GM21529 (cell line): ENCODE measurements at regions not wholly inside any gene's neighbourhood (a gene's known extent, or its start where the extent isn't known, plus 50 kb on each side); places are given as distances from the start of the nearest gene placed in this dataset.

Experiments used
- ATAC-seq: cut with Tn5 transposase; IDR thresholded peaks from one replicate; pipeline ENCODE4 v1.9.1; 2021; ENCODE audit not compliant: unreplicated experiment

DNA sequence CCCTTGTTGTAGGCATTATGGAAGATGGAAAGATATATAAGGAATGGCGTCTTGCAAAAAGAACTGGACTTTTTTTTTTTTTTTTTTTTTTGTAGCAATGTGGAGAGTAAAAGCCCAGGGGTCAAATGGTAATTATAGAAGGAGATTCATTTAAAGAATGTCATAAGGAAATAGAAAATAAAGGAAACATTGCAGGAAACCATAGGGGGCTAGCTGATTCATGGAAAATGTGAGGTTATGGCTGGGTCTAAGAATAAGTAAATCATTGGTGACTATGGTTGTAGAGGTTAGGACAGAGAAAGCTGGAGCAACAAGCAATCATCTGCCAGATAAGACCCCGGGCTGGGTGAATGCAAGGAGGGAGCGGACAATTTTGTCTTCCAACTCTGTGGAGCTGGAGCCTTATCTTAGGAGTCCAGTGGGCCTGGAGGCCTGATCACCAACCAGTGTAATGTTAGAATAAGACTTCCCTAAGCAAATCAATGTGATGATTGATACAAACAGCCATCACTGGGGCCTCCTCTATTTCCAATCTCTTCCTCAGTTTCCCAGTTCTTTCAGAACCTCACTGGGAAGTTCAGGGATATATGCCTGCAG, 201.2 kb upstream of the TNP1 start:
- ATAC-seq = no peak

DNA sequence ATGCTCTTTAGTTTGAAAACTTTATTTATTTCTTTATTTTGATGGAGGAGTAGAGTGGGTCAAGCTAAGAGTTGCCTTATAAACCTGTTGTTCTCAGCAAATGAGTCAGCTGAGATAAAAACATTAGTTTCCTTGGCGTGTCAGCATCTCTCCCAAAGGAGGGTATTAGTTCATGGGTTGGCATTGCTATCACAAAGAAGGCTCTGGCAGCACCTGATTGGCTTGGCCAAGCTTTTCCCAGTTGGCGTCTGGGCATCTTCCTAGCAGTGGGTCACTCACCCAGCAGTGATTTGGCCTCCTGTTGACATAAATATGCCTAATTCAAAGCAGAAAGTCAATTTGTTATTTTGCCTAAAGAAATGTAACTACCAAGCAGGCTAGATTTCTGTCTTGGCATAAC, 200.7 kb upstream of the TNP1 start:
- no peak for ATAC-seq

DNA sequence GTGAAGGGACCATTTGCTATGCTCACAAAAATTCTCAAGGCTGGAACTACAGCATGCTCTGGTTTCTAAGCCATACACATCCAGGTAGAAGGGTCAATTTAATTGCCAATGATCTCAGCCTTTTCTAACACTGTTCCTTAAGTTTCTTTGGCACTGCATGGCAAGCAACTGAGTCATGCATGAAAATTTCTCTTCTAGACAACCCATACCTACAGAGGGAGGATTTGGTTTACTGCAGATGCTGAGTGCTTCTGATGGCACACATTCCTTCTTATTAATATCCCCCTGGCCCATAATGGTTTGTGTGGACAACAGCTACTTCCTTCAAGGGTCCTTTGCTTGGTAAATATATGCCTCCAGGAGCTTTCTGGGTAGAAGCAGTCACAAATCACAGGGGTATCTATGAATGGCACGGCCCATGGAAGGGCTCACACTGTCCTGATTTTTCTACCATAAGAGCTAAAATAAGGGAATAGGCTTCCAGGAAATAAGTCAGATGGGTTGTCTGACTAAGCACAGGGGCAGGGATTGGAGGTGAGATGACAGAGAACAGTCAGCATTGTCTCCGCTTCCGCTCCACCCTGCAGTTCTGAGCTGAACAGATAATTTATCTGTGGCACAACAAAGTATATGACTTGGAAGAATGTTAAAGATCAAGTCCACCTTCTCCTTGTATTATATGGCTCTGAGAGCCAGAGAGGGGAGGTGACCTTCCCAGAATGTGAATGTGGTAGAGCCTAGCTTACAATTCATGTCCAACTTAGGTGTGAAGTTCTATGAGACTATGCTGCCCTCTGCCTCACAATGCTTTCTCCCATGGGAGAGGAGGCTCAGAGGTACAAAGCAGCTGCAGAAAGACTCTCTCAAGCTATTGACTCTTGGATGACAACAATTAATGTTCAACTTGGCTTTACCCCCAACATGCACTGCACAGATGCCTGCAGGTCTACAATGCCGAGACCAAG, 199.2 kb upstream of the TNP1 start:
- no peak for ATAC-seq

DNA sequence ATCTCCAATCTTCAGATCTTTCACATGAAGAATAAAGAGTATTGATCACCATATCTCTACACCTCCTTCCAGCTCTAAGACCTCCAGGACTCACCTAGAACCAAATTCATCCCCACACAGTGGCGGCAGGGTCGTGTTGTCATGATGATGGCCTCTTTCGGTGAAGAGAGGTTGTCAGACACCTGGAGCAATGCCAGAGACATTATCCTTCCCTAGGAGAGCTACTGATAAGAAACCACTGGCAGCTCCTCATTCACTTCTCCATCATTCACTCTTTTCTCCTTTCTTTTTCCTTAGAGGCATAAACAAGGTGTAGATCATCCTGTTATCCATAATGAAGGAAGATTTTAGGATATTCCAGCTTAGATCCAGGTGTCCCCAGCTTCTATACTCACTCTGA, 197.9 kb upstream of the TNP1 start:
- no peak for ATAC-seq

DNA sequence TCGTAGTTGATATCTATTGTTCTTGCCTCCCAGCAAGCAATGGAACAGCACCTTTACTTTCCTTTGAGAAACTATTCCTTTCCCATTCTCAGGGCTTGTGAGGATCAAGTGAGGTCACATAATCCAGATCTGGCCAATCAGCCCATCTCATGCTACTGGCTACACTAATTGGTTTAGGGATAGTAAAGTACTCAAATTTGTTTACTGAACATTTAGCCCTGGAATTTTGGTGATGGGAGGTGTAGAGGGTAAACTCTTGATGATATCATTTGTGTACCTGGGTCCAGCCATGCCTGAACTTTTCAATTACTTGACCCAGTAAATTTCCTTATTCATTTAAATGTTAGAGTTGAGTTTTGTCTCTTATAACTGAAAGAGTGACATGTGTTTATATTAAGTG, 195.8 kb upstream of the TNP1 start:
- ATAC-seq = no peak

DNA sequence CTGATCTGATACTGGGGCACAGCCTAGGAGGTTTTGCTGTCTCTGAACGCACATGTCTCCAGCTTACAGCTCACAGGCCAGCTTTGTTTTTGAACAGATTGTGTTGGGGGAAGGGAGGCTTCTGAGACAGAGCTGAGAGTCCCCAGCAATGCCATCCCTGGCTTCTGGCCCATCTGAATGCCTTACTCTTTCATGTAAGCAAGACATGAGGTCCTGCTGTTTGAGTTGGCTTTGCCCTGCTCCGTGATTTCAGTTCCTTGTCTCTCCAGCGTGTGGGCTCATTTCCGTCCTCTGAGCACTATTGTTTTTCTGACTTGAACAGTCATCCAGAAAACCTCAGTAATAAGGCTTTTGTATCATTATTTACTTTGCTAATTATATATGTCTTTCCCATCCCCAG, 194.9 kb upstream of the TNP1 start:
- no peak for ATAC-seq

DNA sequence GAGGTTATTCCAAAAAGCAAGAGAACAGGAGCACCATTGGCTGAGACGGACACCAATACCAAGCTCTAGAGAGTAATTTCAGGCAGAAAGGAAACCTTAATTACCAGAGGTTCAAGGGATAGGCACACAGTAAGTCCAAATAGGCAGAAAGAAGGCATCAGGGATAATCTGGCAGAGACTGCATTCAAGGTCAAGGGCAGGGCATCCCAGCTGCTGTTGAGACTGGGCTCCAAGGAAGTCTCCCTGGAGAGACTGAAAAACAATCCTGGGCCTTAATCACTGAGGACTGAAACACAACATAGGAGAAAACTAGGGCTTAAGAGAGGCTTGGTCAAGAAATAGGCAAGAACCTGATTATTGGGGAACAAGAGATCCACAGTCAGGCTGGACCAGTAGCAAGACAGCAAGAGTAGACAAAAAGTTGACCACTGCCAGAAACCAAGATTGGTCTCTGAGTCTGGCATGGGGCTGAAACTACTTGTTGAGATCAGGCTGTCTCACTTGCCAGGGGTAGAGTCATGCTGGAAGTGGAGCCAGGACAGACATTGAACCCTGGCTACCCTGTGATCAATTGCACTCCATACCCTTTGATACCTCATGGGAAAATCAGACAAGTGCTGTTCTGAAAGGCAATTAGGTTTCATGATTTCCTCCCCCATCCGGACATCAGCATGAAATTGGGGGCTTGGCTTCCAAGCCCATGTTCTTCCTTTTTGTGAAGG, 193.2 kb upstream of the TNP1 start:
- no peak for ATAC-seq

DNA sequence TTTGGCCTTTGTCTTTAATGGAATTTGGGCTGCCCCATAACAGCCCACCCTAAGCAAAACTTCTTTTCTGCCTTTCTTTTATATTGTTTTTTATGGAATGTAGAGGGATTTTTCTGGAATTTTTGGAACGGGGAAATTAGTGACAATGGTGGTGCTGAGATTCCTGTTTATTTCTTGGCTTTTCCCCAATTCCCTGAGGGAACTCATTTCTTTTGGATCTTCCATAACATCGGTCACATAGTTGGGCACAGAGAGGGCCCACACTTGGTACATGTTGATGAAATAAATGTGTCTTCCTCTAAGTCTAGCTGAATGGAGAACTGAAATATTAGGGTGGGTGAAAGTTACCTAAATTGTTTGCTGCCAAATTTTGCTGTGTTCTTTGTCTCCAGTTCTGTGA, 191.6 kb upstream of the TNP1 start:
- ATAC-seq = no peak

DNA sequence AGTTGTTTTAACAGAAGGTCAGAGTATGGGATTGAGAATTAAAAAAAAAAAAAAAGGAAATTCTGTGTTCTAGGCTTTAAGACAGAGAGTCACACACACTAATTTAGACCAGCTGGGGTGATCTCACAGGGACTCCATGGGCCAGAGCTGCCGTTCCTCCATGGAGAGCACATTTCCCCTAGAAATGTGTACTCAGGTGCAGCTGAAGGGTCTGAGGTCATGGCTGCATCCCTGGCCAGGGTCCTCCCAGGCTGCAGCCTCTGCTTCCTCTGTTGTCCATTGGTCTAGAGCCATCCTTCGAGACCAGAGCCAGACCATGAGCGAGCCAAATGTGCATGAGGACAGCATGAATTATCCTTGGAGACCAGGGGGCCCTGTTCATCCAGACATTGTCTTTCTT, 190.1 kb upstream of the TNP1 start:
- no peak for ATAC-seq

DNA sequence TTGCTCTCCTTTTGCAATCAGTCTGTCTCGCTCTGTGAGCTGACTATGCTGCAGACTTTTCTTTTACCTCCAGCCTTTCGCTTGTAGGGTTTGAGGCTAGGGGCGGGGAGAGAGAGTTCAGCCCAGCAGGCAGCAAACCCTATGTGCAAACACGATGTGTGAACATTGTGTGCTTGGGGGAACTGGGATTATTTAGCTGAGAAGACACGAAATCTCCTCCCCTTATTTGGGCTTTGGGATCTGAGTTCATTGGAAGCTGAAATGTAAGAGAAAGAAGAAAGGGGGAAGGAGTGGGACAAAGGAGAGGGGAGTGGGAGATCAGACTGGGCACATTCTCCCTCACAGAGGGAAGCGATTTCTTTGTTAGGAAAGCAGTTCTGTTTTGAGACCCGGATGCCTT, 189.6 kb upstream of the TNP1 start:
- ATAC-seq = no peak

DNA sequence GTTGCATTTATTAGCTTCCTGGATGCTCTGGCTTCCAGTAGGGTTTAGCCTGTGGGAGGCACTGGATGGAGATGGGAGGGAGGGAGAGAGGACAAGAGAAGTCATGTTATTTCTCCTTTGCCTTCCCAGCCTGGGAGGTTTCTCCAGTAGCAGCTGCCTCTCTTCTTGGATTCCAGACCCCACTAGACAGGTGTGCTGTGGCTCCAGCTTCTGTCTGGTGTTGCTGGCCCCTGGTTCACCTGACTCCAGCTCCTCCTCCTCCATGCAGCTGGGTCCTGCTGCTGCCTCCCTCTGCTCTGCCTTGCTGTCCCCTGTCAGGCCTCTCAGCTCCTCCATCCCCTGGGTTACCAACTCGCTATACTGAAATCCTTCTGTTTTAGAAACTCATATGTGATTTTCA, 188.9 kb upstream of the TNP1 start:
- ATAC-seq = no peak

DNA sequence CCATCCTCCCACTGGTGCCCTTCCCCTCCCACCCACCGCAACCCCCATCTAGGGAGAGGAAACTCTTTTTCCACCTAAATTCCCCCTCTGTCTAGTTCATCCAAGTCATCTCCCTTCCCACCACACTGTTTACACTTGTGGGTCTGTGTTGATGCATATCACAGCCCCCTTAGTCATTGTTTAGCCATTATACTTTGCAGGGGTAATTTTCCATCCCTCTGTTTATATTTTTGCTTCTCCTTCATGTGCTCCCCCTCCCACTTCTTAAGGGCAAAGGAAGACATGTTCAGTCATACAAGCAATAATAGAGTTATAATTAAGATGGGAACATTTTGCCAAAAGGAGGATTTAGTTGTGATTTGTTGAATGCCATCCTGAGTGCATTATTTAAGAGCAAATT, 187.8 kb upstream of the TNP1 start:
- ATAC-seq = no peak

DNA sequence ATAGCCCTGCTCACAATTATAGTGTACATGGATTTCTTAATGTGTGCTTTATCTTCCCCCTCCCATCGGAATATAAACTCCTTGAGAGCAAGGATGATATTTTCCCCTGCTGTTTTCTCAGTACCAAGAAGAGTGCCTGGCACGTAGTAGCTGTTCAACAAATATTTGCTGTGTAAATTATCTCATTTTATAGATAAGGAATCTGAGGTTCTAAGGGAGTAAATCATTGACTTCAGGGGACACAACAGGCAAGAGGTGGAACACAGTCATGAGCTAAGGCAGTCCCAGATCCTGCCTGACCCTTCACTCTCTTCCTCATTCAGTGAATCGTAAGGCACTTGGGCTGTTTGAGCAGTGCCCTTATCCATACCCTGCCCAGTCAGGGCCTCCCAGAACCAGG, 187.3 kb upstream of the TNP1 start:
- no peak for ATAC-seq

DNA sequence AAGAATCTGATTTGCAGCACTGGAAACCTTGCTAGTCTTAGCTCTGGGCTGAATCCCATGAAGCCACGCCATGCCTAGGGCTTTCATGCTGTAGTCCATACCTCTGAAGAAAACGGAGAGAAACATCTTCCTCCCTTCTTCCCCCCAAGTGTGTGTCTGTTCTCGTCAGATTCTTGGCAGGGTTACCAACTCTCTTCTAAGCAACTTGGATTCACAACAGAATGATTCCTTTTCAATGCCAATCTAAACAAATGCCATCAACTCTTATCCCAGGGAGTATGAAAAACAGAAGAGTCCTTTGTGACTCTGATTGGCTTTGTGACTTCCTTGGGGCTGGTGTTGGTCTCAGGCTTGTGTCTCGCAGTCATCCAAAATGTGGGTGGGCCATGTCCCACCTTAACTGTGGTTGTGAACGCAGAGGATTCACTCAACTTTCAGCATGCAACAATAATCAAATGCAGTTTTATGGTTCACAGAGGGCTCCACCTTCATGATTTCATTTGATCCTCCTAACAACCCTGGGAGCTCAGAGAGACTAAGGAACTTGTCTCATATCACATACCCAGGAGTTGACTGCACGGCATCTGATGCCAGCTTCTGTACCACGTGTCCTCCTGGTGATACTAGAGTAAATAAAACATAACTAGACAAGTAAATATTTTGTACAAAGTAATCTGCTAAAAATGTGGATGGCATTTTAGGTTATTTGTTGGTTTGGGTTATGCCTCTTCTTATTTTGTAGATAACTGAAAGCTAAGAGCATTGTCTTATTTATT, 186.0 kb upstream of the TNP1 start:
- ATAC-seq = no peak

DNA sequence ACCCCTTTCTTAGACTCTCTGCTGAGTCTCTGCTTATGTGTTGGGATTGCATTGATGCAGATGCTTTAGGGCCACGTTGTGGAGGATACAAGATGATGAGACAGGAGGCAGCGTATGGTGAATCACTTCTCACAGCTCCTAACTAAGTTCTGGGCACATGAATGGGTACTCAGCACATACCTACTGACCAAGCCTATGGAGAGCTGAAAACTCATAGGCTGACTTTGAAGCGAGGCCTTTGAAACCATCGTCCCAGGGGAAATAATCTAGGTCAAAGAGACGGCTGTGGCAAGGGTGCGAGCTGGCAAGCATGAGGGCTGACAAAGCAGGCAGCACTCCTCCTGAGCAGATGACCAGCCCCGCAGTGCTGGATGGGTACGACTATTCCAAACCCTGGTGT, 180.2 kb upstream of the TNP1 start:
- ATAC-seq = no peak

DNA sequence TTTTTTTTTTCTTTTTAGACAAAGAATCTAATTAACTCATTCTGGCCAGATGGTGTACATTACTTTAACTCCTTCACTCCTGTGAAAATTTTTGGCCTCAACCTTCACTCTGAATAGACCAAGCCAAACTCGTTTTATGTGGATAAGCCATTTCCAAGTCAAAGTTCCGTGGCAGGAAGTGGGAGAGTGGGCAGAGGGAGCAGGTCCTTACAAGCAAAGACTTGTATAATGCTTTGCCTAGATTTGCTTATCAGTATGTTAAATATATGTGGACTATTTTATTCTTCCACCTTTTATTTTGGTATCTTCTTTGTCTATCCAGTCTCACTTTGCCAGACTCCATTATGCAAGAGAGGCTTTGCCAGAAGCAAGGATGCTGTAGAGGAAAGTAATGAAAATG, 178.1 kb upstream of the TNP1 start:
- no peak for ATAC-seq

DNA sequence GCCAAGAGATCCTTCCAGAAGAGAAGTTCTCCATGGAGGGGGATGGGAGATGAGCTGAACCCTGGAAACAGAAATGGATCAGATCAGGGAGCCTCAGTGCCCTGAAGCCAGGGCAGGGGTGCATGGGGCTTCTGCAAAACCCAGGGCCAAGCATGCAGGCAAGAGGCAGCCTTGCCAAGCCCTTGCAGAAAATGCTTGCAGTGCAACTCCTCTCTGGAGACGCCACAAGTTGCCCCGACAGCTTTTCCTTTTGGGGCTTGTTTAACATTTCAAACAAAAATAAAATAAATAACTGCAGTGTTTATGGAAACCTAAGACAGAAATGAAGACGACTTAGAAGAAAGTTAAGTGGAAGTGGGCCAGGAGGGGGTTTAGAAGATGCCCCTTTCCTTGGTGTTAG, 177.5 kb upstream of the TNP1 start:
- ATAC-seq = no peak

DNA sequence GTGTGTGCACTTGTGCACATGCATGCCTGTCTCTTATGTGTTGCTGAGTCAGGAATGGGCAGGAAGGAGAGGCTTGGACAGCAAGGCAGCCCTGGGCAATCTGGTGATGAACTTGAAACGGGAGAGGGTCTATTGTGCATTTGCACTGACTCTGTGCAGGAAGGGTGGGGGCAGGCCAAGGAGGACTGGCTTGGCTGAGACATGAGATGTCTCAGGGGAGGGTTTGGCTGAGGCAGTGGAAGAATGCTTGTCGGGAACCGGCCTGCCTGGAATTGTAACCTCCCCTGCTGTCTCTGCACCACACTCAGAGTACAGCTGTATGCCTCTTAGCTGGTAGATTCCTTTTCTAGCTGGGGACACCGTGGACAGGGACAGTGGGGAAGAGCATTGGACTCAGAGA, 176.1 kb upstream of the TNP1 start:
- ATAC-seq = no peak

DNA sequence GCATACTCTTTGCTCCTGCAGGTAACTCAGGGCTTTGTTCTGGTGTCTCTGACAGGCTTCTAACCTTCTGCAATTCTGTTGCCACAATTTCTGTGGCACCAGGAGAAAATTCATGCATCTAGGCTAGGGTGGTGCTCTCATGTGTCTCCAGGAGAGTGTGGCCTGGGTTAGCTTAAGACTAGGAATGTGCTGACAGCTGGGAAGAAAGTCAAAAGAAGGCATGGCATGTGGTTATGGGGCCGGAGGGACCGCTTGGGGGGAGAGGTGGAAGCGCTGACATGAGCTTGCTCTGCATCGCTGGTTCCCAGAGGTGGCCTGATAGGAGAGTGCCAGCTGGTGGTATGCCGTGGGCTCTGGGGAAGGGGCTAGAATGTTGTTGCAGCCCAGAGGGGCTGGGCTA, 173.3 kb upstream of the TNP1 start:
- ATAC-seq = no peak

DNA sequence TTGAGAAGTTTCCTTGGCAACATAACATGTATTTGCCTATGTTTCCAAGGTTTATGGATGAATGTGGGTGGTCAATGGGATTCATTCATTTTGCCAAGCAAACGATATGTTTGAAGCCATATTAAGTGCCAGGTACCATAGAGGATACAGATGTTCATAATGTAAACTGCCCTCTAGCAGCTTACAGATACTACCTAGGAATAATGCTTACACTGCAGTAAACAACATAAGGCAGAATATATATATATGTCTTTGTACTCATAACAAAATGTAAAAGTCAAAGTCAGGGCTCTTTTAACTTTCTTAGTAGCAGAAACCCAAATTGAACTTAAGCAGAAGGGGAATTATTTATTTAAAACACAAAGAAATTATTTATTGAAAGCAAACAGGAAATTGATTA, 171.6 kb upstream of the TNP1 start:
- ATAC-seq = no peak

DNA sequence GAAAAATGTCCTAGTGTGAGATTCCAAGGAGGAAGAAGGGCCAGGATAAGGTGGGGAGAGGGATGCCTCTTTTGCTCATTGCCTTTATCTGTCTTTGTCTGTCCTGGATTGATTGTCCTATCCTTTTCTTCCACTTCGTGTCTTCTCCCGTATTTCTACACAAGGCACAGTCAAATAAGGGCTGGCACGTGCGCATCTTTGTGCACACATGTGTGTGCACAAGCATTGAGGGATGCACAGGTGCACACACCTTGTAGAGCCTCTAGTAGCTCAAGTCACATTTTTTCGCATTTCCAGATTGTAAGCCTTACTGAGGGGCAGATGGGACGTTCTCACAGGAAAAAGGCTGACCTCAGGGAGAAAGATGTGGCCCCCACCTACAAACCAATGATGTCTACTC, 170.2 kb upstream of the TNP1 start:
- no peak for ATAC-seq
